T47D (cell line): ENCODE measurements at regions not wholly inside any gene's neighbourhood (a gene's known extent, or its start where the extent isn't known, plus 50 kb on each side); places are given as distances from the start of the nearest gene placed in this dataset.
"Not testable (repeated sequence)": the region's sequence is repeated elsewhere in the genome, so short reads cannot be mapped to it uniquely, and the experiment has no call there.

ENCODE experiments used
- DNase-seq, 2 experiments: peaks; one replicate each; pipeline versions ENCODE4 v3.0.0 to v3.0.0-alpha.2; 2011 to 2012; ENCODE audit warnings: low read depth in 1 of 2, low spot score in 1 of 2
- JUND ChIP-seq: IDR thresholded peaks from 2 replicates; pipeline ENCODE4 v1.6.1; 2012; ENCODE audit warnings: low read depth
- in situ Hi-C: cut with HindIII; loops from 2 replicates; pipeline ENCODE4 v1.10.0; 2016; ENCODE audit warnings: low sequenced_read_pairs, low pct_unique_long_range_greater_than_20kb

- in situ Hi-C loops, result no loop called here
- no peak for TF ChIP-seq JUND
- DNase-seq, result no peak
These were observed 181.9 kb upstream of the DTNA start for GRCh38 chr18:34528177-34528576.

DNA sequence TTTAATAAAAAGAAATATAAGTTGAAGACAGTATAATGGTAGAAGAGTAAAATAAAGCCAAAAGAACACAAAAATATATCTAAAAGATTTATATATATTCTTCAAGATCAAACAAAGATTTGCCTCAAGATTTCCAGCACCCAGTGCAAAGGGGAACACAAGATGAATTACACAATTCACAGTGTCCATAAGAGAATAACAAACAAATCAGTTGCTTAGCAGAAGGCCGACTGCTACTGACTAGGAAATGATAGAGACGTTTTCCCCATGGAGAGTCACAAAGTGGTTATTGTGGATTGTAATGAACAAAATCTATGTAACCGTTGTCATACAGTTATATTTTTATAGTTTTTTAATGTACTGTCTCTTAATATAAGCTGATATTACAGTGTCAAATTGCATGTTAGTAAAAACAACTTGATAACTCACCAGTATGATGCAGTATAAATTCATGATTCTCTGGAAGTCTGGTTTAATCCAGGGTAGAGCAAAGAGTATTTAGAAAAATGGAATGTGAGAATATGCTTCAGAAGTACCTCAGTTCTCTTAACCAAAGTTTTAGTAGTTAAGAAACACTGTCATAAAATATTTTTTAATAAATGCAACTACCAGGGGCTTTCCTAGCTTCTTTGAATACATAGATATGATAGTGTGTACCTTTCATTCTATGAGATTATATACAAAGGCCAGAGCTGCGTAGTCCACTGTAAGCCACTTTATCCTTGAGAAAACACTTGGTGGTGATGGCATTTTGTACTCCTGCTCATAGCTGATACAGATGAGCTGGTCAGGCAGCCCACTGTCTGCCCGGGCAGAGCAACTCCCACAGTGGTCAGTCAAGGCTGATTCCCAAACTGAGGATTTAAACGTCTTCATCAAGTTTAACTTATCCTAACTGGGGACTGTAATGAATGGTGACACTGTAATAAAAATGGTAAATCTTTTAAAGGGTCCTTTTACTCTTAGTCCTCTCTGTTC is 180.5 kb upstream of the DTNA start:
- TF ChIP-seq JUND, result no peak

DNA sequence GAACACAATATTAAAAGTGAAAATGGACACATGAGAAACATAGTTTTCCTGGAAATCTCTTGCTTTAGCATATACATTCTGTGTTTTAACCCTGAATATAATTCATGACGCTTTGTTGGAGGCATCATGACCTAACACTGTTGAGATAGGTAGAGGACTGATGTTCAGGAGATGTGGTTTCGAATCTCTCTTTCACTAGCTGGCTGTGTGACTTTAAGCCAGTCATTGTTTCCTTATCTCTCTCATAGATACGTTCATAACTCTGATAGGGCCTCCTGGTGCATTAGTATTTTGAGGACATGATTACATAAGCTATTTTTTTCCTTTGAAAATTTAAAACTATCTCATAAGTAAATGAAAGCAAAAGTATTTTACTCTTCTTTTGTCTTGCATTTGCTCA is 179.0 kb upstream of the DTNA start:
- no peak for TF ChIP-seq JUND
- DNase-seq, result no peak
- in situ Hi-C loops, result no loop called here

More for the DNA sequence above, 180.5 kb upstream of the DTNA start:
- DNase-seq, result no peak
- in situ Hi-C loops, result no loop called here

- in situ Hi-C loops, result not testable (repeated sequence)
These were observed 175.5 kb upstream of the DTNA start for GRCh38 chr18:34534642-34535041.

GRCh38 chr18:34540897-34541296 is 169.2 kb upstream of the DTNA start:
- in situ Hi-C loops, result no loop called here
- no peak for DNase-seq
- TF ChIP-seq JUND, result no peak

More at GRCh38 chr18:34534642-34535041, 175.5 kb upstream of the DTNA start:
- DNase-seq, result not testable (repeated sequence)

- no peak for DNase-seq
- in situ Hi-C loops, result no loop called here
- no peak for TF ChIP-seq JUND
These were observed 167.5 kb upstream of the DTNA start for GRCh38 chr18:34542625-34543024.

- no peak for DNase-seq
- in situ Hi-C loops, result no loop called here
- no peak for TF ChIP-seq JUND
These were observed 166.7 kb upstream of the DTNA start for GRCh38 chr18:34543356-34543755.

DNA sequence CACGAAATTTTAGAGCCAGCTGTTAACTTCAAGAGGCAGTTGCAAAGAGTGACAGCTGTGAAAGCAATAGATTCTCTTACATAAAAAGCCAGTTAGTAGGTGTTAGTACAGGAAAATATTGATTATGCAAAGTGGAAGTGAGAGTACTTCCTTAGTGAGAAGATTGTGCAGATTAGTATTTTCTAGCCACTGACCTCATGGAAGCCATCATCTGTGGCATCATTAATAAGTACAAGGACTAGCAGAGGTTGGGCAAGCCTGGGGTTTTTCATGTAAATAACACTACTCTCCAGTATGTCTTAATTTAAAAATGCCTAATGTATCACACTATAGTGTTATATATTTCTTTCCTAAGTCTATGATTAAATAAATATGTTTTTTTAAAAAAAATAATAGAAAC is 166.2 kb upstream of the DTNA start:
- DNase-seq, result no peak
- in situ Hi-C loops, result no loop called here
- TF ChIP-seq JUND, result no peak

DNA sequence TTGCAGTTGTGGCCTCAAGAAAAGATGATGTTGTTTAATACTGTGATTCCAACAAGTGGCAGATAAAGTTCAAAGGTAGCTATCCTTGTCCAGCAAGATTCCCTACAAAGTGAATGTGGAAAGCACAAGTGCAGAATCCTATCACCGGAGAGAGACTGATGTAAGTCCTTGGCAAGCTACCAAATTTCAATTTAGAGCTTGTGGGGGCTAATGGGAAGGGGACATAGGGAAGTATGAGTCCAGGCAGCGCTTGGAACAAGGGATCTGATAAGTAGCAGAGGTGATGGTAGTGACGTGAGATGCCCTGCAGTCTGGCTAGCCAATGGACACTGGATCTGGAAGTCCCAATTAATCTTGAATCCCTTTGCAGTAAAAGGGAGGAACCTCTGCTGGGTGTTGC is 165.2 kb upstream of the DTNA start:
- no peak for DNase-seq
- no peak for TF ChIP-seq JUND
- in situ Hi-C loops, result no loop called here

DNA sequence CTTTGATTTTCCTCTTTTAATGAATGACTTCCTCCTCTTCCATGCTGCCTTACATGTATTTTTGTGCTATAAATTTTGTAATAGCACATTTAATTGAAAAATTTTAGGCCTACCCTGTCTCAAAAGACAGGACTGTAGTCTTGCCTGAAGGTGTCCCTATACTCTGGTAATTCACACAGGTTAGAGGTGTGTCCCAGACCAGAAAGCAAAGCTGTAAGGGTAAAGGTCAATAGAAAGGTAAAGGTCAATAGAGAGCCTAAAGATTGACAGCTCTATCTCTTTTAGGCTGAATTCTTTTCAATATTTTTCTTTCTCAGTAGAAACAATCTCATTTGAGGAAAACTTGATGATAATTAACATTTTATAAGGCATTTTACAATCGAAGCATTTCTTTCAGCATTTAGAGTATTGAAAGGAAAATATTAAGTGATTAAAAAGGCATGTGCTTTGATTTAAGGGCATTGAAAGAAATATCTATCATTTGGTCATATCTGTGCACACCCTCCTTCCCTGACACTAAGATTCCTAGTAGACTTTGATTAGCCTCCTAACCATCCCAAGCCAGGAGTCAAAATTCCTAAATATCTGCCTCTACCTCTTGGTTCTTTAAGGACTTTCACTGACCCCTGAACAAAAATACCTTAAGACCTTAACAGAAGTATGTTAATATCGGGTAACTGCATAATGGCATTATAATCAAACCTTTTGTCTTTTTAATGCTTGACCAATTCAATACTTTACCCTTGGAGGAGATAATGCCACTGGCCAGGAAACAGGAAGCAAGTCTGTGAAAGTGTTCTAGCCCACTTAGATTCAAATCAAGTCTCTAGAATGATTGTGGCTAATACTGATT is 161.8 kb upstream of the DTNA start:
- TF ChIP-seq JUND, result no peak
- in situ Hi-C loops, result no loop called here
- no peak for DNase-seq

DNA sequence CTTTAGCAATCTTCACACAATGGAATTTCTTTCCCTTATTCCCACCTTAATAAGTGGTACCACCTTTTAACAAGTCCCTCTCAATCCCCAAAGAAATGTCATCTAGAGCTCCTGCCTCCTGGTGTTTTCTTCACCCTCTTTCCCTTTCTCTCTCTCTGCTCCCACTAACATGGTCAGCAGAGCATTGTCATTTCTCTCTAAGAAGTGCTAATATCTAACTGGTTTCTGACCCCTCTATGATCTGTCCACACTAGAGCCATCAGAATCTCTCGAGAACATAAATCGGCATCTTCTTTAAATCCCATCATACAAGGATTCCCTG is 161.2 kb upstream of the DTNA start:
- in situ Hi-C loops, result no loop called here
- DNase-seq, result no peak
- TF ChIP-seq JUND, result no peak

- in situ Hi-C loops, result no loop called here
- TF ChIP-seq JUND, result no peak
- no peak for DNase-seq
These were observed 160.7 kb upstream of the DTNA start for GRCh38 chr18:34549367-34549766.

DNA sequence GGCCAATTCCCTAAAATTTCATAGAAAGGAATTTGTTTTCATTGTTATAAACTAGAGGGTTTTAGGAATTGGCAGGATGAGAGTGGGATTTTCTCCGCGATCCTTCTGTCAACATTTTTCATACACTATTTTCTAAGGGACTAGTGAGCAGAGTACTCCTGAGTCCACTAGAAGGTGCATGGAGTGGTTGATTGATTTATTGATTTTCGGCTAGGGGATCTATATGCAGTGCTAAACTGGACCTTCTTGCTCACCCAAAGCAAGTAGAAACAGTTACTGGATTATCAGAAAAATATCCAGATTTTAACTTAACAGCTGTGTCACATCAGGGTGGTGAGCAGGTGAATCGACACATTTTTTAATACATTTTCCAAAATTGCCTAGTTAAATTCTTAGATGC is 159.9 kb upstream of the DTNA start:
- in situ Hi-C loops, result no loop called here
- no peak for TF ChIP-seq JUND
- no peak for DNase-seq

DNA sequence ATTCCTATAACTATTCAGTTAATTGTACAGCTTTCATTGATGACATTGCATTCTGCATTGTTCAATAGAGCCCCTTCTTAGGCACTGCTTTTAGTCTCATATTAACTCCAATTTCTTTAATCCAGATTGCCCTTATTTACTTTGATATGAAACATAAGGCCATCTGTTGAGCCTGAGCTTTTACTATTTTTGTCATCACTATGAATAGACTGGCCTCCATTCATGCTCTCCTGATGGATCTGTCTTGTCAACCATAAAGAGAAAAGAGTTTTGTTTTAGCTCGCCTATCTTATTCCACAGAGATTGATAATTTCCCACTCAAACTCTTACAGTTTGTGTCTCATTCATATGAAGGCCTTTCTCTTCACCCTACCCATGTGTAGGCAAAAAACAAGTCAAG is 159.2 kb upstream of the DTNA start:
- DNase-seq, result no peak
- in situ Hi-C loops, result no loop called here
- no peak for TF ChIP-seq JUND
